ENCODE measurements at regions not wholly inside any gene's neighbourhood (a gene's known extent, or its start where the extent isn't known, plus 50 kb on each side); places are given as distances from the start of the nearest gene placed in this dataset.

GRCh38 chr5:103953601-103954382 lies 391.2 kb upstream of the NUDT12 start:
- no peak for TF ChIP-seq EZH2phosphoT487 (IDR thresholded peaks at IDR 0.05; ENCODE audit: borderline replicate concordance, low read depth, low read length)
- TF ChIP-seq CTCF (conservative IDR thresholded peaks at IDR 0.05; ENCODE audit: low read length), result no peak
- Histone ChIP-seq H3K27ac (ENCODE audit: low read depth, low read length, poor library complexity, severe bottlenecking) (no peak overlapping the region), H3K9me3 (ENCODE audit: low read length) (no peaks in the 10 kb centered on the region), H3K9me2 (ENCODE audit: insufficient read depth, low read length) (no peaks in the 10 kb centered on the region), H3K4me3 (ENCODE audit: low read depth, low read length, poor library complexity, severe bottlenecking) (no peak overlapping the region), H2AFZ (ENCODE audit: low read length) (no peak overlapping the region), H4K20me1 (ENCODE audit: insufficient read depth, low read length) (no peaks in the 10 kb centered on the region), H3K36me3 (ENCODE audit: insufficient read depth, low read length) (no peaks in the 10 kb centered on the region), H3K4me2 (ENCODE audit: low read length) (no peak overlapping the region), H3K4me1 (ENCODE audit: insufficient read depth, low read length, poor library complexity, severe bottlenecking) (no peaks in the 10 kb centered on the region), H3K79me2 (ENCODE audit: insufficient read depth, low read depth, low read length) (no peaks in the 10 kb centered on the region)
- CTCF ChIA-PET (ENCODE audit: unreplicated experiment), result no interaction called here
- no TSS peak for BruUV-seq (replicated peaks)
- no peak for DNase-seq (ENCODE audit: low spot score)
- intact Hi-C loops (cut with micrococcal nuclease; ENCODE audit: unreplicated experiment), result no loop called here
- POLR2A ChIA-PET, result interaction anchor here (1.0 kb wide), 1 partner anchor 199 kb away, joined by 3 read pairs; no protein-coding TSS in a partner anchor

GRCh38 chr5:103951776-103952175 lies 389.2 kb upstream of the NUDT12 start:
- Histone ChIP-seq H3K79me2 (ENCODE audit: insufficient read depth, low read depth, low read length) (no peaks in the 10 kb centered on the region), H3K27ac (ENCODE audit: low read depth, low read length, poor library complexity, severe bottlenecking) (no peak overlapping the region), H2AFZ (ENCODE audit: low read length) (no peak overlapping the region), H3K4me2 (ENCODE audit: low read length) (no peak overlapping the region), H3K9me3 (ENCODE audit: low read length) (no peaks in the 10 kb centered on the region), H3K36me3 (ENCODE audit: insufficient read depth, low read length) (no peaks in the 10 kb centered on the region), H3K4me1 (ENCODE audit: insufficient read depth, low read length, poor library complexity, severe bottlenecking) (no peaks in the 10 kb centered on the region), H4K20me1 (ENCODE audit: insufficient read depth, low read length) (no peaks in the 10 kb centered on the region), H3K9me2 (ENCODE audit: insufficient read depth, low read length) (no peaks in the 10 kb centered on the region), H3K4me3 (ENCODE audit: low read depth, low read length, poor library complexity, severe bottlenecking) (no peak overlapping the region)
- no TSS peak for BruUV-seq (replicated peaks)
- no peak for DNase-seq (ENCODE audit: low spot score)
- ChIA-PET POLR2A (no interaction called here), CTCF (ENCODE audit: unreplicated experiment) (no interaction called here)
- intact Hi-C loops (cut with micrococcal nuclease; ENCODE audit: unreplicated experiment), result no loop called here
- TF ChIP-seq CTCF (conservative IDR thresholded peaks at IDR 0.05; ENCODE audit: low read length) (no peak), EZH2phosphoT487 (IDR thresholded peaks at IDR 0.05; ENCODE audit: borderline replicate concordance, low read depth, low read length) (no peak)

GRCh38 chr5:103943230-103943629 lies 380.6 kb upstream of the NUDT12 start:
- no peak for DNase-seq (ENCODE audit: low spot score)
- Histone ChIP-seq H2AFZ (ENCODE audit: low read length) (no peak overlapping the region), H3K9me2 (ENCODE audit: insufficient read depth, low read length) (no peaks in the 10 kb centered on the region), H4K20me1 (ENCODE audit: insufficient read depth, low read length) (no peaks in the 10 kb centered on the region), H3K79me2 (ENCODE audit: insufficient read depth, low read depth, low read length) (no peaks in the 10 kb centered on the region), H3K4me1 (ENCODE audit: insufficient read depth, low read length, poor library complexity, severe bottlenecking) (no peaks in the 10 kb centered on the region), H3K4me3 (ENCODE audit: low read depth, low read length, poor library complexity, severe bottlenecking) (no peak overlapping the region), H3K9me3 (ENCODE audit: low read length) (no peaks in the 10 kb centered on the region), H3K4me2 (ENCODE audit: low read length) (no peak overlapping the region), H3K27ac (ENCODE audit: low read depth, low read length, poor library complexity, severe bottlenecking) (no peak overlapping the region), H3K36me3 (ENCODE audit: insufficient read depth, low read length) (no peaks in the 10 kb centered on the region)
- ChIA-PET CTCF (ENCODE audit: unreplicated experiment) (no interaction called here), POLR2A (interaction anchor here (1.0 kb wide), 1 partner anchor 24 kb away, joined by 3 read pairs; no protein-coding TSS in a partner anchor)
- BruUV-seq (replicated peaks), result no TSS peak
- TF ChIP-seq EZH2phosphoT487 (IDR thresholded peaks at IDR 0.05; ENCODE audit: borderline replicate concordance, low read depth, low read length), result no peak
- no peak for TF ChIP-seq CTCF (conservative IDR thresholded peaks at IDR 0.05; ENCODE audit: low read length)
- intact Hi-C loops (cut with micrococcal nuclease; ENCODE audit: unreplicated experiment), result no loop called here
